ENCODE measurements at regions not wholly inside any gene's neighbourhood (a gene's known extent, or its start where the extent isn't known, plus 50 kb on each side); places are given as distances from the start of the nearest gene placed in this dataset.
"Not testable (repeated sequence)": the region's sequence is repeated elsewhere in the genome, so short reads cannot be mapped to it uniquely, and the experiment has no call there.

GRCh38 chr14:40981247-40981646 is 625.4 kb upstream of the LRFN5 start:
- TF ChIP-seq CTCF (IDR thresholded peaks at IDR 0.05; ENCODE audit: unreplicated experiment): no peak

GRCh38 chr14:40960257-40960656 is 646.4 kb upstream of the LRFN5 start:
- H3K4me3 Mint-ChIP-seq (ENCODE audit: low read depth); H3K27ac Mint-ChIP-seq; H3K27me3 Mint-ChIP-seq; DNase-seq (ENCODE audit: low spot score, unreplicated experiment); H3K4me1 Mint-ChIP-seq (ENCODE audit: low read depth): not testable (repeated sequence)
- Mint-ChIP-seq H3K36me3 (ENCODE audit: insufficient read depth) (peaks cover 48% of the 10 kb centered on the region), H3K9me3 (ENCODE audit: low read depth) (peaks cover 33% of the 10 kb centered on the region)

More at GRCh38 chr14:40981247-40981646, 625.4 kb upstream of the LRFN5 start:
- Mint-ChIP-seq H3K27ac (no peak overlapping the region), H3K4me1 (ENCODE audit: low read depth) (no peaks in the 10 kb centered on the region), H3K9me3 (ENCODE audit: low read depth) (no peaks in the 10 kb centered on the region), H3K36me3 (ENCODE audit: insufficient read depth) (peaks cover 2% of the 10 kb centered on the region), H3K27me3 (no peaks in the 10 kb centered on the region), H3K4me3 (ENCODE audit: low read depth) (no peak overlapping the region)
- no peak for DNase-seq (ENCODE audit: low spot score, unreplicated experiment)

- no peak for TF ChIP-seq CTCF (IDR thresholded peaks at IDR 0.05; ENCODE audit: unreplicated experiment)
- H3K27ac Mint-ChIP-seq: peak overlapping the region; percentile 100
- peak overlapping the region; percentile 97 for H3K4me3 Mint-ChIP-seq (ENCODE audit: low read depth)
- H3K4me1 Mint-ChIP-seq (ENCODE audit: low read depth): peaks cover 11% of the 10 kb centered on the region
- peaks cover 38% of the 10 kb centered on the region for H3K36me3 Mint-ChIP-seq (ENCODE audit: insufficient read depth)
- no peak for DNase-seq (ENCODE audit: low spot score, unreplicated experiment)
- H3K27me3 Mint-ChIP-seq: no peaks in the 10 kb centered on the region
- H3K9me3 Mint-ChIP-seq (ENCODE audit: low read depth): peaks cover 30% of the 10 kb centered on the region
Observed at GRCh38 chr14:40955131-40955505, 651.6 kb upstream of the LRFN5 start.

GRCh38 chr14:40954448-40955130 is 652.1 kb upstream of the LRFN5 start:
- peak overlapping the region; percentile 97 for H3K4me3 Mint-ChIP-seq (ENCODE audit: low read depth)
- peaks cover 11% of the 10 kb centered on the region for H3K4me1 Mint-ChIP-seq (ENCODE audit: low read depth)
- not testable (repeated sequence) for H3K27me3 Mint-ChIP-seq
- H3K36me3 Mint-ChIP-seq (ENCODE audit: insufficient read depth): peaks cover 33% of the 10 kb centered on the region
- peaks cover 26% of the 10 kb centered on the region for H3K9me3 Mint-ChIP-seq (ENCODE audit: low read depth)
- peak overlapping the region; percentile 100 for H3K27ac Mint-ChIP-seq
- peak; percentile 16 for DNase-seq (ENCODE audit: low spot score, unreplicated experiment)

- H3K4me3 Mint-ChIP-seq (ENCODE audit: low read depth): no peak overlapping the region
- no peak for TF ChIP-seq CTCF (IDR thresholded peaks at IDR 0.05; ENCODE audit: unreplicated experiment)
- peaks cover 9% of the 10 kb centered on the region for H3K9me3 Mint-ChIP-seq (ENCODE audit: low read depth)
- H3K36me3 Mint-ChIP-seq (ENCODE audit: insufficient read depth): peaks cover 6% of the 10 kb centered on the region
- DNase-seq (ENCODE audit: low spot score, unreplicated experiment): no peak
- H3K27me3 Mint-ChIP-seq: no peaks in the 10 kb centered on the region
- H3K27ac Mint-ChIP-seq: no peak overlapping the region
- no peaks in the 10 kb centered on the region for H3K4me1 Mint-ChIP-seq (ENCODE audit: low read depth)
Observed at GRCh38 chr14:40944521-40944920, 662.2 kb upstream of the LRFN5 start.

GRCh38 chr14:40936861-40937260 is 669.8 kb upstream of the LRFN5 start:
- Mint-ChIP-seq H3K27me3 (no peaks in the 10 kb centered on the region), H3K36me3 (ENCODE audit: insufficient read depth) (no peaks in the 10 kb centered on the region), H3K4me1 (ENCODE audit: low read depth) (no peaks in the 10 kb centered on the region), H3K4me3 (ENCODE audit: low read depth) (no peak overlapping the region), H3K9me3 (ENCODE audit: low read depth) (peaks cover 3% of the 10 kb centered on the region), H3K27ac (no peak overlapping the region)
- no peak for DNase-seq (ENCODE audit: low spot score, unreplicated experiment)
- no peak for TF ChIP-seq CTCF (IDR thresholded peaks at IDR 0.05; ENCODE audit: unreplicated experiment)

Data from progenitor cell of endocrine pancreas (in vitro differentiated cells).